ENCODE measurements at regions not wholly inside any gene's neighbourhood (a gene's known extent, or its start where the extent isn't known, plus 50 kb on each side); places are given as distances from the start of the nearest gene placed in this dataset.

DNA sequence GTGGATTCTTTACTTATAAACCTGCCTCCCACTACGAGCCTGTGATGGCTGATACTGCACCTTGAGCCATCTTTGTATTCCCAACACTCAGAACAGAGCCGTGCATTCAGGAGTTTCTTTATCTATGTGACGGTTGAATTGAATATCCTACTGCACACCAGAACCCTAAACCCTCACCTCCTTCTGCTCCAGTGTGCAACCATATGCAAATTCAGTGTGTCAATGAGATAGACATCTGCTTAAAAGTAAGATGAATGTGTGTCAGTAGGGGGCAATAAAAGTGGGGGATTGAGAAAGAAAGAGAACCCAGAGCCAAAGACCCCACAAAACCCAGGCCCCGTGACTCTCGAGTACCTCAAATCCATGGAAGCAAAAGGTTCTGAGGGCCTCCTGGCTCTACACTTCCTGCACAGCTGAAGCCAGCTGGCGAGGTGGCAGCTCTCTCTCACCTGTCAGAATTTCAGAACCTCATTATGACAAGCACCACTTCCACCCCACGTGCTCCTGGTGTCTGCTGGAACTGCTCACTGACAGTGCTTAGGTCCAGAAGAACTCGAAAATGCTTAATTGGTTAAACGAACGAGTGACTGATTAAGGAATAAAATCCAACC, 143.3 kb upstream of the GPR26 start:
- no peaks in the 10 kb centered on the region for H3K36me3 ChIP-seq
- TF ChIP-seq, protein P1, sequence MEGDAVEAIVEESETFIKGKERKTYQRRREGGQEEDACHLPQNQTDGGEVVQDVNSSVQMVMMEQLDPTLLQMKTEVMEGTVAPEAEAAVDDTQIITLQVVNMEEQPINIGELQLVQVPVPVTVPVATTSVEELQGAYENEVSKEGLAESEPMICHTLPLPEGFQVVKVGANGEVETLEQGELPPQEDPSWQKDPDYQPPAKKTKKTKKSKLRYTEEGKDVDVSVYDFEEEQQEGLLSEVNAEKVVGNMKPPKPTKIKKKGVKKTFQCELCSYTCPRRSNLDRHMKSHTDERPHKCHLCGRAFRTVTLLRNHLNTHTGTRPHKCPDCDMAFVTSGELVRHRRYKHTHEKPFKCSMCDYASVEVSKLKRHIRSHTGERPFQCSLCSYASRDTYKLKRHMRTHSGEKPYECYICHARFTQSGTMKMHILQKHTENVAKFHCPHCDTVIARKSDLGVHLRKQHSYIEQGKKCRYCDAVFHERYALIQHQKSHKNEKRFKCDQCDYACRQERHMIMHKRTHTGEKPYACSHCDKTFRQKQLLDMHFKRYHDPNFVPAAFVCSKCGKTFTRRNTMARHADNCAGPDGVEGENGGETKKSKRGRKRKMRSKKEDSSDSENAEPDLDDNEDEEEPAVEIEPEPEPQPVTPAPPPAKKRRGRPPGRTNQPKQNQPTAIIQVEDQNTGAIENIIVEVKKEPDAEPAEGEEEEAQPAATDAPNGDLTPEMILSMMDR (IDR thresholded peaks at IDR 0.05), result no peak
- peaks cover 0 to 8% of the 10 kb centered on the region in 2 donors for H3K27me3 ChIP-seq
- no peak overlapping the region for H3K4me3 ChIP-seq
- no peak for ATAC-seq
- no peak for DNase-seq
- intact Hi-C loops (cut with DNase I), result no loop called here
- no peaks in the 10 kb centered on the region for H3K9me3 ChIP-seq
- no peak overlapping the region for H3K27ac ChIP-seq
- no peaks in the 10 kb centered on the region for H3K4me1 ChIP-seq

DNA sequence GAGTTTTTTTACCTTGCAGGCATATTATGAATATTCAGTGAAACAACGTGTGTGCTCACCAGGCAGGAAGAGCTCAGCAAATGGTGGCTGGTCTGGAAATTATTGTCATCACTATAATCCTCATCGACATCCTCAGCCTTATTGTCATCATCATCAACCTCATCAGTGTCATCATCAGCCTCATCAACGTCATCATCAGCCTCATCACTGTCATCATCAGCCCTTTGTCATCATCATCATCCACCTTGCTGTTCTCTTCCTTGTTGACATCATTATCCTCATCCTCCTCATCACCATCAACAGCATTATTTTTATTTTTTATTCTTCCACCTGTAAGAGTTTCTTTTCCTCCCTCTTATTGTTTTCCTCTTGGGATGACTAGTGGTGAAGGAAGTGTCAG, 142.3 kb upstream of the GPR26 start:
- no peak overlapping the region for H3K27ac ChIP-seq
- no peak for DNase-seq
- intact Hi-C loops (cut with DNase I), result no loop called here
- no peaks in the 10 kb centered on the region for H3K9me3 ChIP-seq
- H3K4me1 ChIP-seq, result no peaks in the 10 kb centered on the region
- no peak for ATAC-seq
- TF ChIP-seq, protein P1 (IDR thresholded peaks at IDR 0.05), result no peak
- no peaks in the 10 kb centered on the region for H3K36me3 ChIP-seq
- H3K4me3 ChIP-seq, result no peak overlapping the region
- peaks cover 0 to 9% of the 10 kb centered on the region in 2 donors for H3K27me3 ChIP-seq

DNA sequence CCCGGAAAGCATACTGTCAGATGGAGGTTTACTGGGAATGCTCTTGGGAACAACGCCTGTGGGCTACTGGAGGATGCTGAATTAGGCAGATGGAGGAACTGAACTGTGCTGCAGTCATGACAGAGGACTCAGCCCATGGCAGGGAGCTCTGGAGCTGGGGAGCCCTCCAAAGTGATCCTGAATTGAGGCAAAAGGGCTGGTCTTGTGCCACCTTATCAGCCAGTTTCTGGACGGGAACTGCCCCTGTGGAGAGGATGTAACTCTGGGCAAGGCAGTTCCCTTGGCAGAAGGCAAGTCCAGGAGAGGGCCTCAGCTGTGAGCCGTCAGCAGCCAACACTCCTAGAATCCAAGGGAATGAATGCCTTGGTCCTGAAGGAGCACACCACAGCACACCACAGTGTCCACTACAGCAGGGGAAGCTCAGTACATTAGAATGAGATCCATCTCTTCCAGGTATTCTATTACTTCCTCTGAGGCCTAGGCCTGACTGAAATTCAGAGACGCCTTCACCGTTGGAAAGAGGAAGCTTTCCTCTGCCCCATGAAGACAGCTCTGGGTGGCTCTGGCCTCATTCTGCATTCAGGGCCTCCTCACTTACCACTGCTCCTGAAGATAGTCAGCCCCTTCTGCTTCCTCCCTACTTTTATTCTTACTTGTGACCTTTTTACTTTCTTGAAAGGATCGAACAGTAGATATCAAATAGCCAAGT, 139.6 kb upstream of the GPR26 start:
- Histone ChIP-seq H3K27me3 (peaks cover 0 to 9% of the 10 kb centered on the region in 2 donors), H3K4me3 (no peak overlapping the region), H3K27ac (no peak overlapping the region), H3K9me3 (no peaks in the 10 kb centered on the region), H3K36me3 (no peaks in the 10 kb centered on the region), H3K4me1 (no peaks in the 10 kb centered on the region)
- ATAC-seq (no peak), DNase-seq (no peak)
- TF ChIP-seq, protein P1 (IDR thresholded peaks at IDR 0.05), result no peak
- intact Hi-C loops (cut with DNase I), result no loop called here

DNA sequence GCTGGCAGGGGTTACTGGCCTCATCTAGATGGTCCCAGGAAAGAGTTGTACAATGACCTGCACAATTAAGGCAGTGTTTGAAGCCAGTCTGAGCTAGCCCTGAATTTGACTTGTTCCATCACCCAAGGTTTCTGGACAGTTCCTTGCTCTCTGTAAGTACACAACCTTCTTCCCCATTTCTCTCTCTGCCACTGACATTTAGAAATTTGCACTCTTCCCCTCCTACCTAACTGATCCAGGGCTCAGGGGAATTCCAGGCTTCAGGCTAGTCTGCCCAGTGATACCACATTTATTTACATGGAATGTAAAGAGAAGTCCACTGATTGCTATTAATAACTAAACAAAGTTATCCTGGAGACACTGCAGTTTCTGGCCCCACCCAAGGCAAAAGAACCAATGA, 139.0 kb upstream of the GPR26 start:
- H3K27ac ChIP-seq, result no peak overlapping the region
- ATAC-seq (no peak), DNase-seq (no peak)
- no peak overlapping the region for H3K4me3 ChIP-seq
- H3K9me3 ChIP-seq, result no peaks in the 10 kb centered on the region
- no peaks in the 10 kb centered on the region for H3K36me3 ChIP-seq
- no peaks in the 10 kb centered on the region for H3K4me1 ChIP-seq
- TF ChIP-seq, protein P1 (IDR thresholded peaks at IDR 0.05), result no peak
- peaks cover 0 to 9% of the 10 kb centered on the region in 2 donors for H3K27me3 ChIP-seq
- intact Hi-C loops (cut with DNase I), result no loop called here

DNA sequence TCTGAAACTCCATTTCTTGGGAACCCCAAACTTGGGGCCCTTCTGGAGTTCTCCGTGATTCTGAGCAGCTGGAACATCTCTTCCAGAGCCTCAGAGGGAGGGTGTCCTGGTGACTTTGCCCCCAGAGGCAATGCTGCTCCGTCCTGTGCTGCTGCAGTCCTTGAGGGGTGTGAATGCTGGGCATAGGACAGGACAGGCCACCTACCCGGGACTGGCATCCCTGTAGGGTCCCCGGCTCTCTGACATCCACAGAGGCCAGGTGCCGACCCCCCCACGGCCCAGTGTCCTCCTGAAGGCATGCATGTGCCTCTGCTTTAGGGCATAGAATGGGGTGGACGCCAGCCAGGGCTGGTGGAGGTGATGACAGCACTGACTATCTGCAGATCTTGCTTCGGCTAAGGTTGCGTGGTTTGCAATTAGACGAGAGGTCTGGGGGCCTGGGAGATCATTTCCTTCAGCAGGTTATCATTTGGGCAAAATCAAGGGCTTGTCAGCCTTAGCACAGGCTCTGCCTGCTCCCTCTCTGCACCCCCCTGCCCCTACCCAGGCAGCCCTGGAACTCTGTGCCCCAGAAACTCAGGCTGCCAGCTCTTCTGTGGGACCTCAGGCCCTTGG, 136.9 kb upstream of the GPR26 start:
- Histone ChIP-seq H3K4me1 (no peaks in the 10 kb centered on the region), H3K9me3 (no peaks in the 10 kb centered on the region), H3K27me3 (peaks cover 0 to 9% of the 10 kb centered on the region in 2 donors), H3K36me3 (no peaks in the 10 kb centered on the region), H3K27ac (no peak overlapping the region), H3K4me3 (no peak overlapping the region)
- no peak for DNase-seq
- no peak for ATAC-seq
- intact Hi-C loops (cut with DNase I), result no loop called here
- TF ChIP-seq, protein P1 (IDR thresholded peaks at IDR 0.05), result no peak

Measured in left lung (tissue), 4 donors.